GM10248 (cell line): ENCODE measurements at regions not wholly inside any gene's neighbourhood (a gene's known extent, or its start where the extent isn't known, plus 50 kb on each side); places are given as distances from the start of the nearest gene placed in this dataset.

Source experiments
- CTCF ChIA-PET: fragments of 300-600 bp; sonication (Branson Sonifier 250); formaldehyde crosslinking; extraction: SDS; loops from one replicate; lab custom pipeline; 2021; ENCODE audit warnings: antibody characterized with exemption; lab: Yijun Ruan, JAX
- POLR2A ChIA-PET: fragments of 350-650 bp; sonication (Branson Sonifier 250); formaldehyde crosslinking; extraction: SDS; loops from one replicate; lab custom pipeline; 2020; ENCODE audit warnings: antibody characterized with exemption; lab: Yijun Ruan, JAX
- DNase-seq: peaks from one replicate; pipeline ENCODE4 v3.0.0; 2012; ENCODE audit errors: extremely low spot score
- CTCF ChIP-seq: IDR thresholded peaks from 2 replicates; pipeline ENCODE4 v1.5.1; 2012; ENCODE audit warnings: mild to moderate bottlenecking, low read depth; ENCODE audit errors: extremely low read depth, missing control alignments, control extremely low read depth

- ChIA-PET POLR2A (no interaction called here), CTCF (interaction anchor here (1.4 to 1.8 kb wide), 2 partner anchors 9 to 17 kb away, joined by 7 to 8 read pairs; no protein-coding TSS in a partner anchor)
- no peak for DNase-seq
- TF ChIP-seq CTCF = no peak
These were observed 231.7 kb downstream of the TRIB2 start for GRCh38 chr2:12948231-12948960.

GRCh38 chr2:12948961-12949353 is 232.2 kb downstream of the TRIB2 start:
- no peak for DNase-seq
- ChIA-PET POLR2A (no interaction called here), CTCF (interaction anchor here (1.4 to 1.8 kb wide), 2 partner anchors 8 to 17 kb away, joined by 7 to 8 read pairs; no protein-coding TSS in a partner anchor)
- TF ChIP-seq CTCF = no peak

DNA sequence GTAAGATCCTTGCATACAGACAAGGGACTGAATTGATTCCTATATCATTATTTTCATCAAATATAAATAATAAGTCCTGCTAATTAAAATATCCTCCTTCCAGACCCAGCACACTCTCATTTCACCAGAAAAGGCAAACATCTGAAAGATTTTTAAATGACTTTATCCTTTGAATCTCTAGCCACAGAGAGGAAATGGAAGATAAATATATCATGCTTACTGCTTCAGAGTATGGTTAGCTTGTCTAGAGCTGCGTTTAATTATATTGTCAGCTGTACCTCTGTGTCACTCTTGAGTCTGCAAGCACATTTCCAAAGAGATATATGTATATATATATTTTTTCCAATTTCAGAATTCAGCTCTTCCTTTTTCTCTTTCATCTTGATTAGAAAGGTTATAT is 232.7 kb downstream of the TRIB2 start:
- ChIA-PET CTCF (interaction anchor here (1.4 to 1.8 kb wide), 2 partner anchors 8 to 18 kb away, joined by 7 to 8 read pairs; no protein-coding TSS in a partner anchor), POLR2A (no interaction called here)
- DNase-seq = no peak
- TF ChIP-seq CTCF = no peak

DNA sequence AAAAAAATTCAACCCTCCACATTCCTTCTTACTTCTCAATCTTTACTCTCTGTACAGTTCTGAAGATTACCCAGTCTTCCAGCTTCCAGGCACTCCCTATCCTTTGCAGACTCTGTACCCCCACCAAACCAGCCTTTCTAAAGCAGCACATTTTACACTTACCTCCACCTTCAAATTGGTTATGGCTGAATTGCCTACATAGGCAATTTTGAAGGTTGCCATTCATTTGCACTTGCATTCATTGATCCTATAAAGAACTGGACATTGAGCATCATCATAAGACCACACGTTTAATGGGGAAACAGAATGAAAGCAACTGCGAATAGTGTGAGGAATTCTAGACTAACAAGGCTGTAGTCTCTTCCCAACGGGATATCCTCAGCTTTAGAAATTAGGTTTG is 233.4 kb downstream of the TRIB2 start:
- DNase-seq = no peak
- CTCF ChIA-PET = interaction anchor here (1.8 kb wide), 1 partner anchor 7 kb away, joined by 8 read pairs; no protein-coding TSS in a partner anchor
- TF ChIP-seq CTCF = no peak
- POLR2A ChIA-PET = no interaction called here

DNA sequence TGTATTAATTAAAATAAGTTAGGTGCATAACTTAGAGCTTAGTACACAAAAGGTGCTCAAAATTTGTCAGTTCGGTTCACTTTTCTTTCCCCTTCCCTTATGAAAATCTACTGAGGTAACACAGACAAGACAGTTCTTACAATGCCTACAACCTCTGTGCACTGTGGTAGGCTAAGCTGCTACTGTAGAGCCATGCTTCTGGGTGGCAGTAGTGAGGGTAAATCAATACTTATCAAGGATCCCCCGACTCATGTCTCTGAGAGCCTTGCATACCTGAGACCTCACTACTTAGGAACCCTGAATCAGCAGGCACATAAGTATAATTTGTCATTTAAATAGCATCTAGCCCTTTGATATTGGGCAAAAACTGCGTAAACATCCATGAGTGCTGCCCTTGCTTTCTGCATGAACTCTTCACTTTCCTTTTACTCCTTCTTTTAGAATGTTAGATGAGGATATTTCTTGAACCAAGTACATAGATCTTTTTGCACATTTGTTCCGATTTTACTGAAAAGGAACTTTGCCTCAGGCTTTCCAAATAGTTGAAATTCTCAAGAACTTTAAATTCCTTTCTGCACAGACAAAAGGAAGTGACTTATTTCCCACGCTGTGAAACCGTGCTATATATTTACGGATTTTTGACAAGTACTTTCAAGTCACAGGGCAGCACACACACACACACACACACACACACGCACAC is 234.4 kb downstream of the TRIB2 start:
- TF ChIP-seq CTCF = no peak
- ChIA-PET CTCF (no interaction called here), POLR2A (no interaction called here)
- DNase-seq = no peak

DNA sequence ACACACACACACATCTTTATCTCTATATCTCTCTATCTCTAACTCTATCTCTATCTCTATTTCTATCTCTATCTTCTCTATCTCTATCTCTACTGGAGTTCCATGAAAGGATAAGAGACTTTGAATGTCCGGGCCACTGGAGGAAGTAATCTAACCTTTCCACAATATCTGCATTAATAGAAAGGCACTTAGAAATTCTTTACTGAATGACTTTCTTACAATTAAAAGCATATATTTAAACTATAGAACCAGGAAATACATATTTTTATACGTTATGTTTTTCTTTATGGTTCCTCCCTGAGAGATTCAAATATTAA is 234.9 kb downstream of the TRIB2 start:
- CTCF ChIA-PET = interaction anchor here (2.4 kb wide), 1 partner anchor 20 kb away, joined by 10 read pairs; no protein-coding TSS in a partner anchor
- POLR2A ChIA-PET = no interaction called here
- no peak for DNase-seq

More for the DNA sequence above, 234.9 kb downstream of the TRIB2 start:
- TF ChIP-seq CTCF = no peak
